Stimulated activated CD8-positive, alpha-beta memory T cell treated with anti-CD3 and anti-CD28 coated beads, Interleukin-2, amount 100 ng/mL, for 1 hour (primary cell): ENCODE measurements at regions not wholly inside any gene's neighbourhood (a gene's known extent, or its start where the extent isn't known, plus 50 kb on each side); places are given as distances from the start of the nearest gene placed in this dataset.
"Not testable (repeated sequence)": the region's sequence is repeated elsewhere in the genome, so short reads cannot be mapped to it uniquely, and the experiment has no call there.

Experiments used
- DNase-seq, 2 donors: peaks; one replicate each; pipeline ENCODE4 v3.0.0-alpha.2; 2020; ENCODE audit warnings: low read depth in 2 of 2

DNA sequence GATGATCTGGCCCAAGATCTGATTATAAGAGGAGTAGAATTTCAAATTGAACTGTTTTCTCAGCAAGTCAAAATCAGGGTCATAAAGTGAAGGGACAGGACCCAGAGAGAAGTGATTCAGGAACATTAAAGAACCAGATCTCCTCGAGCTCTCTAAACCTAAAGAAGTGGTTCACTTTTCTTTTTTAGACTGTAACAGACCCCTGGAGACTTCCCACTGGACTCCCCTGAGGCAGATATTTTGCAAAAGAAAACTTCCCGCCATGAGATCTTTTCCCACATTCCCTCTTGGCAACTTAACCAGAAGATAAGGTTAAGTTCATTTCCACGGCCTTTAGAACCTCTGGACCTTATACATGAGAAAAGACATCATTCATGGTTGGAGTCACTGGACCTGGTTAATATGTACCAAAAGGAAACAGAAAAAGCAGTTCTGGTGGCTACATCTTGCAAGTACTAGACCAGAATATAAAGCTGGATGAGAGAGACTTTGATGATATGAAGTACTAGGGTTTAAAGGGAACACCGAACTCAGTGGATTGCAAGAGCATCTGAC lies 1061.4 kb downstream of the MRPL39 start:
- no peak for DNase-seq

- DNase-seq, result no peak
Observed at GRCh38 chr21:24514081-24514733, 1093.1 kb downstream of the MRPL39 start.

DNA sequence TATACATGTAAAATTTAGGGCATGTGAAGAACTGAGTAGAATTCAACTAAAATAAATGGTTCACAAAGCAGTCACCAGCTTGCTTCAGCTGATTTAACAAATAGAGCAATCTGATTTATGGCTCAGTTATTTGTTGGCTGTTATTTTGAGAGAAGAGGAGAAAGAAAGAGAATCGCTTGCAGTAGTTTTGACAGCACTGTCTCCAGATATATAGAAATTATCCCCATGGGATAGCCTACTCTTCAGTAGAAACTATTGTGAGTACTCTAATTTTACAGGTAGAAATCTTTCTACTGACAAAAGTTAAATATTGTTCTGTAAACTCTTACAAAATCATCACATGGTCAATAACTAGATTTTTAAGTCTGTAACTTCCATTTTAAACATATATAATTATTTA lies 1098.2 kb downstream of the MRPL39 start:
- DNase-seq, result no peak

DNA sequence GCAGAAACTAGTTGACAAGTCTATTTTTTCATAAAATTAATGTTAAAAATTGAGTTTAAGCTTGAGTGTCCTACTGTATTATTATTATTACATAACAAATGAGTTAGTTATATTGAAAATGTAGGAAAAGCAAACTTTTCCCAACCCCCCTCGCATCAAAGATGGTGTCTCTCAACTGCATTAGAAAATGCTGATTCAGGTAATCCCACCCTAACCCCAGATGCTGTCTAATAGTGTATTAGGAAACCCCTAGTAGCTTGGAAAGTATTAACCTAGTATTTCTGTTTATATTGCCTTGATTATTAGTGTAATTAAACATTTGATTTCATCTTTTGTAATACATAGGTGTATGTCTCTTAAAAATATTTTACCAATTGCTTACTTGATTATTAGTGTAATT lies 1120.3 kb downstream of the MRPL39 start:
- DNase-seq, result no peak

DNA sequence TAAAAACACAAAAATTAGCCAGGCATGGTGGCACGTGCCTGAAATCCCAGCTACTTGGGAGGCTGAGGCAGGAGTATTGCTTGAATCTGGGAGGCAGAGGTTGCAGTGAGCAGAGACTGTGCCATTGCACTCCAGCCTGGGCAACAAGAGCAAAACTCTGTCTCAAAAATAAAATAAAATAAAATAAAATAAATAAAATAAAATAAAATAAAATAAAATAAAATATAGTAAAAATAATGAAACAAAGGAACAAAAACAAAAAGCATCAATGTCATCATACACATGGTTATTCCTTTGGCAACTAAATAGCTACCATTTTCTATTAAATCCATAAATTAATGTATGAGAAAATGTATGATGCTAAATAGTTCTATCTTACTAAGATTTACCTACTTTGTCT lies 1123.9 kb downstream of the MRPL39 start:
- not testable (repeated sequence) for DNase-seq

DNA sequence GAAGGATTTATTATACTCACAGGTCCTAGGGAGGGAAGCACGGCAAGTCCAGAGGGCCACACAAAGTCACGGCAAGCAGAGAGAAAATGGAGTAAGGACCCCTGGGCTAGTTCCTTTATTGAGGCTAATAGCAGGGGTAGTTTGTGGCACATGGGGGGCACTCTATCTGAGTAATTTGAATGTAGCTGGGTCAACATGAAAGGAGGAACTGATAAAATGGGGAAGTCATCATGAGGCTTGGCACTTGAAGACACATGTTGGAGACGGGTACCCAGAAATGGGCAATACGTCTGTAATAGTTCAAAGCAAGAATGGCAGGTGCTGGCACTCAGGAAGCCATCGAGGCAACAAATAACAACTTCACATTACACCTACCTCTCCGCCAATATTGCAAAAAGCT lies 1136.4 kb downstream of the MRPL39 start:
- DNase-seq, result no peak

DNA sequence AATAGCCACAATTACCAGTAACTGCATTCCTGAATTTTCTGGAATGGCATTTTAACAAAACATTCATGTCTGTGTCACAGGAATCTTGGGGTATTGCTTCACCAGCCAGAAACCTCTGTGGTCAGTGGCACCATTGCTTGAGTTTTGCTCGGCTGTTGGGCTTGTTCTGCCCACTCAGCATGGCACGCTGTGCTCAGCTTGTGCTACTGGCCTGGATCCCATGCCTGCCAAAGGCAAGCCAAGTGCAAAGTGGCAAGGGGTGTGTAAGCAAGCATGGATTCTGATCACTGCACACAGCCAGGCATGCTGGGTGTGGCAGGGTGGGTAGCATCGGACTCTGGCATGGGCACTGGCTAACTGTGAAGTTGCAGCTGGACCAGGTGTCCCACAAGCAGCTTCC lies 1150.9 kb downstream of the MRPL39 start:
- DNase-seq, result no peak

DNA sequence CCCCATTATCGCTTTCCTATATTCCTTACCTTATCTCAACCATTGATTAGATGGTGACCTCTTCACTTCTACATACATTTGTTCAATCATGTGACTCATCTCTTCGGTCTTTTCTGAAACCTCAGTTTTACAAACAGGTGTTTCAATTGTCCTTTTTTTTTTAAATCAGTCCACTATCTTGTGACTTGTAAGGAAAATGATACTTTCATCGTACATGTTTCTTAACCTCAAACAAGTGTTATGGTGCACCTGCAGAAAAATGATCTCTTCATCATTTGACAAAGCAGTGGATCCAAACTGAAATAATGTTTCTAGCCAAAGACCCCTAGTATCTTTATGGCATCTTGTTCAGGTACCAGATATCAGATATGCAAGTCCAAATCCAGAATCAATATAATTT lies 1157.2 kb downstream of the MRPL39 start:
- DNase-seq, result no peak

DNA sequence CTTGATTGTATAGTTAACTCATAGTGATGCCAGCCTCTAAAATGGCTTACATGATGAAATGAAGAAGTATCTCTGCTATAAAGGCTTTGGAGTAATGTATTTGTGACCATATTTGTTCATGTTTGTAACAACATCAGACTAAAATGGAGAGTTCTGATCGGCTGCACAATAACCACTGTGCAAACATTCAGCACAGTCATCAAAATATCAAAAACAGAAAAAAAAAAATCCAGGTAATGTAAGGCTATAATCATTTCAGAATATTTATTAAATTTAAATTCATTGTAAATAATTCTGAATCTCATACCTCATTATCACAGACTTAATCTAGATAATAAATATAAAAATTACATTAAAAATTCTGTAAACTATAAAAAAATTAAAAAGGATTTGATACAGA lies 1161.8 kb downstream of the MRPL39 start:
- DNase-seq, result no peak

DNA sequence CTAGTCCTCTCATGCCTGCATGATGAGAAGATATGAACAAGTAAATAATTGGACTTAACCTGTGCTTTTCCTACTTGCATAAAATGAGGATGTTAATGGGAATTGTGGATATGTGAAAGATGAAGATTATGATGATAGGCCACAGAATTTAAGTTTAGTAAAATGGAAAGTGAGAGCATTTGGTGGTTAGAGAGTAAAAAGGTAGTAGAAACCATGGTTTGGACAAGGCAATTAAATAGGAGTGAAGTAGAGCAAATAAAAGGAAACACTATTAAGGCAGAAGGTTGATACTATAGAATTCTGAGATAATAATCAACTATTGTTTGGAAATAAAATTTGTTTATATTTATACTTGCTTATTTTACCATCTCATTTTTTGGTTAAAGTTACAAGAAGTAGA lies 1162.5 kb downstream of the MRPL39 start:
- DNase-seq, result no peak

GRCh38 chr21:24436236-24436635 lies 1171.0 kb downstream of the MRPL39 start:
- DNase-seq, result no peak

DNA sequence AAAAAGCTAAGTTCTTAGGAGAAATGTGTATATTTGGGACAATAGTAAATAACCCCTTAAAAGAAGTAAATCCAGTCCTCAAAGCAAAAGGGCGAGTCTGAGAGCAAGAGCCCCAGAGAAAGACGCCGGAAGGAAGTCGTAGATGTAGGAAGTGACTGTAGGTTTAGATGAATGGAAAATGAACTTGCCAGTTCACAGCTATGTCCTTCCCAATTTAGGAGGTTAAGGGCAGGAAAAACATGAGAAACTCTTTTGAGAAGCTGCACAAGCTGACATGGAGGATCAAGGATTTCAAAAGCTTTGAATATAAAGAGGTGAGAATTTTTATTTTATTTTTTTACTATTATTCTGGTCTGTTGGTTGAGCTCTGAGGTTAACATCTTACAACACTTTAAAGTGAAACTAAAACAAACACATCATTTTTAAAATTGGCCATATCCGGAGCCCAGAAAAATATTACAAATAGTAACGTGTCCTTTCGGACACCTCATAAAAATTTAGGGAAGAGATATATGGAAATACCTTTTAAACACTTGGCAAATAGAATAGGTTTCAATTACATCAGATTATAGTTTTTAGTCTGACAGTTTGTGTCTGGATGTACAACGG lies 1178.6 kb downstream of the MRPL39 start:
- DNase-seq, result no peak

- no peak for DNase-seq
Observed at GRCh38 chr21:24424776-24425175, 1182.5 kb downstream of the MRPL39 start.

DNA sequence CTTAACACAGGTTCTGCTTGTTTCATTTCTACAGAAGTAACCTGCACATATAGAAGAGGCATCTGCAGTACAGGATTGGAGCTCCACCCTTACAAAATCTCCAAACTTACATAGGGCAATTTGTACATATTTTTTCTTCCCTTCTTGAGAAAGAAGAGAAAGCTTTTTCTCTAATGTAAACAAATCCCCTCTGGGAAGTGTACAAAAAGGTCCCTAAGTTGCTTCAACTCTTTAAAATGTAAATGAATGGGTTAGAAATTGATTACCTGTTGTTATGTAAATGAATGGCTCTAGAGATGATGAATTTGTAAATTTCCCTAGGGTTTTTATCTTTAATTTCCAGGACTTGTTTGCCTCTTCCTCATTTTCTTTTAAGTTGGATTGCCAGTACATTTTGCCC lies 1183.7 kb downstream of the MRPL39 start:
- DNase-seq, result no peak

GRCh38 chr21:24420689-24421088 lies 1186.6 kb downstream of the MRPL39 start:
- no peak for DNase-seq

- DNase-seq, result not testable (repeated sequence)
Observed at GRCh38 chr21:24419641-24420040, 1187.6 kb downstream of the MRPL39 start.

DNA sequence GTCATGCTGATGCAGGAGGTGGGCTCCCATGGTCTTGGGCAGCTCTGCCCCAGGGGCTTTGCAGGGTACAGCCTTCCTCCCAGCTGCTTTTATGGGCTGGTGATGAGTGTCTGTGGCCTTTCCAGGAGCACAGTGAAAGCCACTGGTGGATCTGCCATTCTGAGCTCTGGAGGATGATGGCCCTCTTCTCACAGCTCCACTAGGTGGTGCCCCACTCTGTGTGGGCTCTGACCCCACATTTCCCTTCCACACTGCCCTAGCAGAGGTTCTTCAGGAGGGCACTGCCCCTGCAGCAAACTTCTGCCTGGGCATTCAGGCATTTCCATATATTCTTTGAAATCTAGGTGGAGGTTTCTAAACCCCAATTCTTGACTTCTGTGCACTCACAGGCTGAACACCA lies 1188.6 kb downstream of the MRPL39 start:
- DNase-seq, result no peak

DNA sequence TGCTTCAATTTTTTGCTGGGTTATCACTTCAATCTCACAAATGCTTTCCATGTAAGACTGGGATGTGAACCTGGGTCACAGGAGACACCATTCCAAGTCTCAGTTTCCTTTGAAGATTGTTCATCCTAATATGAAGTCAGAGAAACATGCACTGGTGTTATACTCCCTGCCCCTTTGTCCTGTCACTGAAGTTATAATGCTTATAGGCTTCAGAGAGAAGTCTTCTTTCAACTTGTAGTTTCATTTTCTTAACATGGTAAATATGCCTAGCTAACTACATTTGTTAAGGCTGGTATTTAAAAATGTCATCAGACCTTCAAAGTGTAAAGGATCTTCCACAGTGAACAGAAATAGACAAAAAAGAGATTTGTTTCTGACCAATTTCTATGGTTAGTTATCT lies 1195.9 kb downstream of the MRPL39 start:
- DNase-seq, result no peak

DNA sequence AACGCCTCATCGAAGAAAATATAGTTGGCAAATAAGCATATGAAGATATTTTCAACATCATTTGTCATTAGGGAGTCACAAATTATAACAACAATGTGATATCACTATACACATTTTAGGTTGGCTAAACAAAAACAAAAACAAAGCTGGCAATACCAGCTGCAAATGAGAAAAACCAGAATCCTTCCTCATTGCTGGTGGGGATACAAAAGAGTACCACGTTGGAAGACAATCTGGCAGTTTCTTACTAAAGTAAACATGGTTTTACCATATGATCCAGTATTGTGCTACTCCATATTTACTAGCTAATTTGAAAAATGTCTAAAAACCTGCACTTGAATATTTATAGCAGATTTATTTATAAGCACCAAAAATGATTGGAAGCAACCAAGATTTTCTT lies 1204.1 kb downstream of the MRPL39 start:
- no peak for DNase-seq

GRCh38 chr21:24395320-24395923 lies 1211.9 kb downstream of the MRPL39 start:
- DNase-seq, result no peak

GRCh38 chr21:24375201-24375600 lies 1232.1 kb downstream of the MRPL39 start:
- no peak for DNase-seq

- DNase-seq, result no peak
Observed at GRCh38 chr21:24372506-24372905, 1234.8 kb downstream of the MRPL39 start.

GRCh38 chr21:24369746-24370145 lies 1237.5 kb downstream of the MRPL39 start:
- DNase-seq, result no peak
